ENCODE measurements at regions not wholly inside any gene's neighbourhood (a gene's known extent, or its start where the extent isn't known, plus 50 kb on each side); places are given as distances from the start of the nearest gene placed in this dataset.

DNA sequence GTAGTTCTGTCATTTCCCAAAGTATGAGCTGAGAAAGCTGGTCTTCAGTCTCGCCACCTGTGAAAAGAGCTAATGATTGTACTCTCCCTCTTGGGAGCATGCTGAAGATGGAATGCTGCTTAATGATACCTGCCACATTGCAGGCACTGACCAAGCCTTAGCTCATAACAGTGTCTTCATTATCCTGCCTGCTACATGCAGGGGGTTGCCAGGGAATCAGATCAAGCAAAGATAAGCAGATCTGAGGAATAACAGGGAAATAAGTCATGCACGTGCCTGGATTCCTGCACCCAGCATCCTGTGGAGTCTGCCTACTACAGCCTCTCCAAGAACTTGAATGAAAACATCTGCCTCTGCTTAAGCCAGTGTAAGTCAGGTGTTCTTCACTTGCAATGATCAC, 667.3 kb downstream of the NPHP4 start:
- TF ChIP-seq, protein P1, sequence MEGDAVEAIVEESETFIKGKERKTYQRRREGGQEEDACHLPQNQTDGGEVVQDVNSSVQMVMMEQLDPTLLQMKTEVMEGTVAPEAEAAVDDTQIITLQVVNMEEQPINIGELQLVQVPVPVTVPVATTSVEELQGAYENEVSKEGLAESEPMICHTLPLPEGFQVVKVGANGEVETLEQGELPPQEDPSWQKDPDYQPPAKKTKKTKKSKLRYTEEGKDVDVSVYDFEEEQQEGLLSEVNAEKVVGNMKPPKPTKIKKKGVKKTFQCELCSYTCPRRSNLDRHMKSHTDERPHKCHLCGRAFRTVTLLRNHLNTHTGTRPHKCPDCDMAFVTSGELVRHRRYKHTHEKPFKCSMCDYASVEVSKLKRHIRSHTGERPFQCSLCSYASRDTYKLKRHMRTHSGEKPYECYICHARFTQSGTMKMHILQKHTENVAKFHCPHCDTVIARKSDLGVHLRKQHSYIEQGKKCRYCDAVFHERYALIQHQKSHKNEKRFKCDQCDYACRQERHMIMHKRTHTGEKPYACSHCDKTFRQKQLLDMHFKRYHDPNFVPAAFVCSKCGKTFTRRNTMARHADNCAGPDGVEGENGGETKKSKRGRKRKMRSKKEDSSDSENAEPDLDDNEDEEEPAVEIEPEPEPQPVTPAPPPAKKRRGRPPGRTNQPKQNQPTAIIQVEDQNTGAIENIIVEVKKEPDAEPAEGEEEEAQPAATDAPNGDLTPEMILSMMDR (IDR thresholded peaks at IDR 0.05): no peak
- TF ChIP-seq EZH2 (IDR thresholded peaks at IDR 0.05; ENCODE audit: borderline replicate concordance, insufficient read depth, low read depth, low read length, poor library complexity, severe bottlenecking): no peak
- Histone ChIP-seq H3K4me1 (ENCODE audit: control insufficient read depth in 2 of 2, insufficient read depth in 2 of 2, low read length in 2 of 2) (no peaks in the 10 kb centered on the region), H2AFZ (ENCODE audit: insufficient read depth, low read depth, low read length, poor library complexity, severe bottlenecking) (no peak overlapping the region), H4K20me1 (ENCODE audit: control insufficient read depth, insufficient read depth, low read length, poor library complexity, severe bottlenecking) (no peaks in the 10 kb centered on the region), H3K27me3 (replicated peaks in 1 of 4; ENCODE audit: control extremely low read depth in 1 of 4, control insufficient read depth in 3 of 4, insufficient read depth in 4 of 4, low read length in 3 of 4) (no peaks in the 10 kb centered on the region), H3K4me2 (replicated peaks; ENCODE audit: low read depth, low read length, poor library complexity, severe bottlenecking) (no peak overlapping the region), H3K4me3 (ENCODE audit: control extremely low read depth in 1 of 5, extremely low read depth in 1 of 5, insufficient read depth in 1 of 5, low read depth in 2 of 5, low read length in 4 of 5) (no peak overlapping the region), H3K36me3 (replicated peaks in 1 of 2; ENCODE audit: control extremely low read depth in 1 of 2, control insufficient read depth in 1 of 2, extremely low read depth in 1 of 2, insufficient read depth in 2 of 2, low read length in 1 of 2) (no peaks in the 10 kb centered on the region), H3K27ac (ENCODE audit: low read length in 2 of 2) (no peak overlapping the region), H3K79me2 (ENCODE audit: control insufficient read depth, insufficient read depth, low read length) (no peaks in the 10 kb centered on the region), H3K9ac (ENCODE audit: low read length) (no peak overlapping the region), H3K9me3 (ENCODE audit: control extremely low read depth in 1 of 3, control insufficient read depth in 2 of 3, insufficient read depth in 1 of 3, low read length in 2 of 3) (peaks cover 0 to 20% (median 3%) of the 10 kb centered on the region in 3 donors)
- ATAC-seq (ENCODE audit: low read depth): no peak
- ChIA-PET CTCF (no interaction called here), POLR2A (no interaction called here)
- Mint-ChIP-seq H3K9me3 (ENCODE audit: insufficient read depth) (peaks cover 6% of the 10 kb centered on the region), H3K4me3 (no peak overlapping the region), H3K27me3 (no peaks in the 10 kb centered on the region), H3K27ac (no peak overlapping the region), H3K4me1 (no peaks in the 10 kb centered on the region)
- intact Hi-C loops (cut with micrococcal nuclease): no loop called here
- DNase-seq: no peak
- 69% methylated on average over 2 of the region's 2 CpGs for WGBS (ENCODE audit: insufficient coverage)

GRCh38 chr1:5318143-5318816, 663.9 kb downstream of the AJAP1 start:
- Histone ChIP-seq H3K36me3 (replicated peaks in 1 of 2; ENCODE audit: control extremely low read depth in 1 of 2, control insufficient read depth in 1 of 2, extremely low read depth in 1 of 2, insufficient read depth in 2 of 2, low read length in 1 of 2) (no peaks in the 10 kb centered on the region), H3K4me2 (replicated peaks; ENCODE audit: low read depth, low read length, poor library complexity, severe bottlenecking) (no peak overlapping the region), H3K79me2 (ENCODE audit: control insufficient read depth, insufficient read depth, low read length) (no peaks in the 10 kb centered on the region), H3K27ac (ENCODE audit: low read length in 2 of 2) (no peak overlapping the region), H3K9ac (ENCODE audit: low read length) (no peak overlapping the region), H3K27me3 (replicated peaks in 1 of 4; ENCODE audit: control extremely low read depth in 1 of 4, control insufficient read depth in 3 of 4, insufficient read depth in 4 of 4, low read length in 3 of 4) (no peaks in the 10 kb centered on the region), H3K4me3 (ENCODE audit: control extremely low read depth in 1 of 5, extremely low read depth in 1 of 5, insufficient read depth in 1 of 5, low read depth in 2 of 5, low read length in 4 of 5) (no peak overlapping the region), H4K20me1 (ENCODE audit: control insufficient read depth, insufficient read depth, low read length, poor library complexity, severe bottlenecking) (no peaks in the 10 kb centered on the region), H2AFZ (ENCODE audit: insufficient read depth, low read depth, low read length, poor library complexity, severe bottlenecking) (no peak overlapping the region), H3K9me3 (ENCODE audit: control extremely low read depth in 1 of 3, control insufficient read depth in 2 of 3, insufficient read depth in 1 of 3, low read length in 2 of 3) (no peaks in the 10 kb centered on the region), H3K4me1 (ENCODE audit: control insufficient read depth in 2 of 2, insufficient read depth in 2 of 2, low read length in 2 of 2) (no peaks in the 10 kb centered on the region)
- H3K4me3 Mint-ChIP-seq: no peak overlapping the region
- WGBS (ENCODE audit: insufficient coverage): 97% methylated on average over 9 of the region's 15 CpGs
- no peak overlapping the region for H3K27ac Mint-ChIP-seq
- DNase-seq (no peak), ATAC-seq (ENCODE audit: low read depth) (no peak)
- POLR2A ChIA-PET: no interaction called here
- no peaks in the 10 kb centered on the region for H3K4me1 Mint-ChIP-seq
- TF ChIP-seq EZH2 (IDR thresholded peaks at IDR 0.05; ENCODE audit: borderline replicate concordance, insufficient read depth, low read depth, low read length, poor library complexity, severe bottlenecking): no peak
- intact Hi-C loops (cut with micrococcal nuclease): no loop called here
- CTCF ChIA-PET: no interaction called here
- H3K27me3 Mint-ChIP-seq: peaks cover 5% of the 10 kb centered on the region
- H3K9me3 Mint-ChIP-seq (ENCODE audit: insufficient read depth): peaks cover 1% of the 10 kb centered on the region
